Neutrophil (primary cell): ENCODE measurements at regions not wholly inside any gene's neighbourhood (a gene's known extent, or its start where the extent isn't known, plus 50 kb on each side); places are given as distances from the start of the nearest gene placed in this dataset.

ENCODE experiments used
- H3K27ac ChIP-seq: fragments of 200-600 bp; sonication (generic); 2 replicates; pipeline ENCODE4 v1.5.1; 2016; ENCODE audit warnings: mild to moderate bottlenecking, moderate library complexity
- H3K27me3 ChIP-seq: fragments of 200-600 bp; sonication (generic); 2 replicates; pipeline ENCODE4 v1.6.0; 2016; ENCODE audit warnings: mild to moderate bottlenecking
- H3K36me3 ChIP-seq: fragments of 200-600 bp; sonication (generic); 2 replicates; pipeline ENCODE4 v1.5.1; 2017
- H3K4me1 ChIP-seq, 2 experiments: fragments of 200-600 bp in 1 of 2; sonication (generic) in 1 of 2; 1 replicate in 1 of 2; 2 replicates in 1 of 2; pipeline versions ENCODE4 v1.5.1 to v1.6.1; 2013 to 2016; ENCODE audit warnings: low read depth in 1 of 2, low read length in 1 of 2, mild to moderate bottlenecking in 1 of 2, moderate library complexity in 1 of 2; ENCODE audit not compliant: control insufficient read depth in 1 of 2, insufficient read depth in 1 of 2
- H3K4me3 ChIP-seq, 2 experiments: fragments of 200-600 bp in 1 of 2; sonication (generic) in 1 of 2; 1 replicate in 1 of 2; 2 replicates in 1 of 2; pipeline ENCODE4 v1.5.1; 2013 to 2016; ENCODE audit warnings: low read depth in 1 of 2, low read length in 1 of 2, mild to moderate bottlenecking in 1 of 2, moderate library complexity in 1 of 2
- H3K9me3 ChIP-seq: fragments of 200-600 bp; sonication (generic); 2 replicates; pipeline ENCODE4 v1.5.1; 2016
- TF ChIP-seq, protein P1 (sequence below): fragments of 200-600 bp; sonication (generic); IDR thresholded peaks from 2 replicates; pipeline ENCODE4 v1.5.1; 2016; ENCODE audit warnings: antibody characterized with exemption

DNA sequence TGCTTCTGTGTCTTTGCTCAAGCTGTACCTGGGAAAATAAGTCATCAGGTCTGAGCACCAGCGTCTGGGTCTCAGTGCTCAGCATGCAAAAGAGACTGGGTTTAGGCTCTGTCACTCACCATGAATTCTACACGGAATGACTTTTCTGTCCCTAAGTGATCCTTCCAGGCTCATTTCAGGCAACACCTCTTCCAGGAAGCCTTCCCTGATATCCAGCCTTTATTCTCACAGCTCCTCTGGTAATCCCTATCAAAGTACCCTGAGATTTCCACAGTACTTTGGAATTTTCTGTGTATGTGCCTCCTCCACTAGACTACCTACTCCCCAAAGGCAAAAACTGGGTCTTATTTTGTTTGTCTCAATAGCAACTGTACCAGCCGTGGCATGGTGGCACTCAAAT is 92.7 kb upstream of the BOD1 start:
- H3K9me3 ChIP-seq = no peaks in the 10 kb centered on the region
- H3K4me3 ChIP-seq = no peak overlapping the region
- H3K4me1 ChIP-seq = no peaks in the 10 kb centered on the region
- H3K27me3 ChIP-seq = no peaks in the 10 kb centered on the region
- no peak overlapping the region for H3K27ac ChIP-seq
- TF ChIP-seq, protein P1, sequence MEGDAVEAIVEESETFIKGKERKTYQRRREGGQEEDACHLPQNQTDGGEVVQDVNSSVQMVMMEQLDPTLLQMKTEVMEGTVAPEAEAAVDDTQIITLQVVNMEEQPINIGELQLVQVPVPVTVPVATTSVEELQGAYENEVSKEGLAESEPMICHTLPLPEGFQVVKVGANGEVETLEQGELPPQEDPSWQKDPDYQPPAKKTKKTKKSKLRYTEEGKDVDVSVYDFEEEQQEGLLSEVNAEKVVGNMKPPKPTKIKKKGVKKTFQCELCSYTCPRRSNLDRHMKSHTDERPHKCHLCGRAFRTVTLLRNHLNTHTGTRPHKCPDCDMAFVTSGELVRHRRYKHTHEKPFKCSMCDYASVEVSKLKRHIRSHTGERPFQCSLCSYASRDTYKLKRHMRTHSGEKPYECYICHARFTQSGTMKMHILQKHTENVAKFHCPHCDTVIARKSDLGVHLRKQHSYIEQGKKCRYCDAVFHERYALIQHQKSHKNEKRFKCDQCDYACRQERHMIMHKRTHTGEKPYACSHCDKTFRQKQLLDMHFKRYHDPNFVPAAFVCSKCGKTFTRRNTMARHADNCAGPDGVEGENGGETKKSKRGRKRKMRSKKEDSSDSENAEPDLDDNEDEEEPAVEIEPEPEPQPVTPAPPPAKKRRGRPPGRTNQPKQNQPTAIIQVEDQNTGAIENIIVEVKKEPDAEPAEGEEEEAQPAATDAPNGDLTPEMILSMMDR = no peak
- no peaks in the 10 kb centered on the region for H3K36me3 ChIP-seq

DNA sequence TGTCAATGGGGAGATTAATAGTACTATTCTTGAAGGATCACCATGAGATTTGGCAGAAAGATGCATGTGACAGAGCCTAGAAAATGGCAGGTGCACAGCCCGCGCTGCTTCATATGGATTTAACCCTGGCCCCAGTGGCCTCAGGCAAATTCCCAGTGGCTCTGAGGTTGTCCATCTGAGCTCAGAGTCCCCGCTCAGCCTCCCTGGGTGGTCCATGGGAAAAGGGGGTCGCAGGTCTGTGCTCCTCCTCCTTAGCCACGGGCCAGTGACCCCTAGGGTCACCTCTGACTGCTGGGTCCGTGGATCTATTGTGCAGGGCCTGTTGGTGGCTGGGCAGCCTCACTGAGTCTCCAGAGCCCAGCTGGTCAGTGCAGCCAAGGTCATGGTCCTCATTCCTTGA is 93.3 kb upstream of the BOD1 start:
- no peaks in the 10 kb centered on the region for H3K4me1 ChIP-seq
- TF ChIP-seq, protein P1 = no peak
- H3K27me3 ChIP-seq = no peaks in the 10 kb centered on the region
- no peak overlapping the region for H3K4me3 ChIP-seq
- no peaks in the 10 kb centered on the region for H3K9me3 ChIP-seq
- H3K36me3 ChIP-seq = no peaks in the 10 kb centered on the region
- H3K27ac ChIP-seq = no peak overlapping the region

DNA sequence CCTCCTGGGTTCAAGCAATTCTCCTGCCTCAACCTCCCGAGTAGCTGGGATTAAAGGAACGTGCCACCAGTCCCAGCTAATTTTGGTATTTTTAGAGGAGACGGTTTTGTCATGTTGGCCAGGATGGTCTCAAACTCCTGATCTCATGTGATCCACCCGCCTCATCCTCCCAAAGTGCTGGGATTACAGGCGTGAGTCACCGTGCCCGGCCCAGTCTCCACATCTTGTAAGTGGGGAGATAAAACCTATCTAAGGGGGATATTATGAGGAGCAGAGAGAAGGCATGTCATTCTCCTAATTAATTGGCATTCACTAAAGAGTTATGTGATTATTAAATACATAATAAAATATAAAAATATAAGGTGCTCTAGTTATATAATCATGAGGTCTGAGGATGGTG is 94.1 kb upstream of the BOD1 start:
- no peaks in the 10 kb centered on the region for H3K27me3 ChIP-seq
- H3K36me3 ChIP-seq = no peaks in the 10 kb centered on the region
- no peak overlapping the region for H3K27ac ChIP-seq
- no peaks in the 10 kb centered on the region for H3K9me3 ChIP-seq
- H3K4me1 ChIP-seq = no peaks in the 10 kb centered on the region
- TF ChIP-seq, protein P1 = no peak
- no peak overlapping the region for H3K4me3 ChIP-seq

DNA sequence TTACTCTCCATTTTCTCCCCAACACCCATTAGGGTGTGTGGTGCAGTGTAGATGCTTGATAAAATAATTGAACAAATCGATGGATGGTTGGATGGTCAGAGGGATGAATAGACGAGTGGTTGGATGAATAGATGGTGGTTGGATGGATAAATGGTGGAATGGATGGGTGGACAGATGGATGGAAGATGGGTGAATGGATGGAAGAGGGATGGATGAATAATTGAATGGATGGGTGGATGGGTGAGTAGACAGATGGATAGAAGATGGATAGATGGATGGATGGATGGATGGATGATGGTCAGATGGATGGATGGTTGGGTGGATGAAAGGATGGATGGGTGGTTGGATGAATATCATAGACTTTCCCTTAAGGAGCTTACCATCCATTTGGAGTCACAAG is 95.0 kb upstream of the BOD1 start:
- H3K4me1 ChIP-seq = no peaks in the 10 kb centered on the region
- no peaks in the 10 kb centered on the region for H3K27me3 ChIP-seq
- H3K27ac ChIP-seq = no peak overlapping the region
- H3K4me3 ChIP-seq = no peak overlapping the region
- no peaks in the 10 kb centered on the region for H3K36me3 ChIP-seq
- no peaks in the 10 kb centered on the region for H3K9me3 ChIP-seq
- TF ChIP-seq, protein P1 = no peak

DNA sequence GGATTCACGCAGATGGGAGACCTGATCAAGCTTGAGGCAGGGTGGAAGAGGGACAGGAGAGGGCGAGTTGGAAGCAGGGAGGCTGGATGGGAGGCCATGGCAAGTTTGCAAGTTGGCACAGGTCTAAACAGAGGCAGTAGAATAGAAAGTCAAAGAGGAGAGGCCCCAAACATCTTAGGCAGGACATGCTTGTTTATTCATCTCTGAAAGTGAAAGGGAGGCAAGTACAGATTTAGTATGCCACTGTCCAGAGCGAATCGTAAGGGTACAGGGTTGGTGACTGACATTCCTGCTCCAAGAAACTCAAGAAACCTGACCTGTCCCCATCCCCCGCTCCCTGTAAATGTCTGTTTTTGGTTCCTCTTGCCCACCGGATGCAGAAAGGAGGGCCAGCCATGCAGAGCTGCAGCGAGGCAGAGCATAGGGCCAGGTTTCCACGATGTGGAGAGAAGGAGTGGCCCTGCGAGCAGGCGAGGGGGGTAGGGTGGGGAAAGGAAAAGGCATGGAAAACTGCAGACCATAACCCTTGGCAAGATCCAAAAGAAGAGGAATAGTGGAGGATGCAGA is 96.2 kb upstream of the BOD1 start:
- Histone ChIP-seq H3K36me3 (no peaks in the 10 kb centered on the region), H3K27me3 (no peaks in the 10 kb centered on the region), H3K9me3 (no peaks in the 10 kb centered on the region), H3K4me3 (no peak overlapping the region), H3K27ac (no peak overlapping the region), H3K4me1 (peaks cover 0 to 3% of the 10 kb centered on the region in 2 experiments)
- TF ChIP-seq, protein P1 = no peak
